GM18870 (cell line): ENCODE measurements at regions not wholly inside any gene's neighbourhood (a gene's known extent, or its start where the extent isn't known, plus 50 kb on each side); places are given as distances from the start of the nearest gene placed in this dataset.

Experiments
- ATAC-seq: cut with Tn5 transposase; IDR thresholded peaks from one replicate; pipeline ENCODE4 v1.9.1; 2021; ENCODE audit warnings: moderate library complexity; ENCODE audit not compliant: unreplicated experiment

GRCh38 chr6:73923905-73924485 is 228.0 kb downstream of the CD109 start:
- no peak for ATAC-seq

- ATAC-seq = no peak
Observed at GRCh38 chr6:73903155-73903554, 207.2 kb downstream of the CD109 start.

GRCh38 chr6:73901986-73902385 is 206.0 kb downstream of the CD109 start:
- no peak for ATAC-seq

- no peak for ATAC-seq
Observed at GRCh38 chr6:73901311-73901710, 205.3 kb downstream of the CD109 start.

- ATAC-seq = no peak
Observed at GRCh38 chr6:73898599-73898998, 202.6 kb downstream of the CD109 start.

GRCh38 chr6:73893696-73894095 is 197.7 kb downstream of the CD109 start:
- no peak for ATAC-seq

GRCh38 chr6:73888050-73888449 is 192.0 kb downstream of the CD109 start:
- no peak for ATAC-seq

- ATAC-seq = no peak
Observed at GRCh38 chr6:73885393-73885792, 189.4 kb downstream of the CD109 start.

- ATAC-seq = no peak
Observed at GRCh38 chr6:73884540-73884939, 188.5 kb downstream of the CD109 start.

- ATAC-seq = no peak
Observed at GRCh38 chr6:73879501-73880293, 183.7 kb downstream of the CD109 start.

- ATAC-seq = no peak
Observed at GRCh38 chr6:73878403-73878802, 182.4 kb downstream of the CD109 start.
